Activated CD4-positive, alpha-beta T cell treated with anti-CD3 and anti-CD28 coated beads for 1 hour (primary cell): ENCODE measurements at regions not wholly inside any gene's neighbourhood (a gene's known extent, or its start where the extent isn't known, plus 50 kb on each side); places are given as distances from the start of the nearest gene placed in this dataset.
"Not testable (repeated sequence)": the region's sequence is repeated elsewhere in the genome, so short reads cannot be mapped to it uniquely, and the experiment has no call there.

Experiments used
- DNase-seq: peaks from one replicate; pipeline ENCODE4 v3.0.0-alpha.2; 2020

GRCh38 chr16:52234626-52235025, 312.3 kb downstream of the TOX3 start:
- DNase-seq, result no peak

DNA sequence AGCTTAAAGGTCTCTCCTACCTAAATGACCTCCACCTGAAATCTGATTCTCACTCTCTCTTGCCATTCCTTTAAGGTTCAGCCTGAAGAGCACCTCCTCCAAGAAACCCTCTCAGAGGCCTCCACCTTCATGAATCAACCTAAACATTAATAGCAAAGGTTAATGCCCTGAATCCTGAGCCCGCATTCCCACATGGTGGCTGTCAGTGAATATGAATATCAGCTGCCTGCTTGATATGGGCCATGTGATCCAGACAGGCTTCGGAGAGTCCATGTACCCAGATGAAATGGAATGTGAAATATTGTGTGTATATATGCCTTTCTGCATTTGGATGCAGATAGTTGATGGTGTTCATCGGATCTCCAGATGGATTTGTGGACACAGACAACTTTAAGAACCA, 317.5 kb downstream of the TOX3 start:
- no peak for DNase-seq

DNA sequence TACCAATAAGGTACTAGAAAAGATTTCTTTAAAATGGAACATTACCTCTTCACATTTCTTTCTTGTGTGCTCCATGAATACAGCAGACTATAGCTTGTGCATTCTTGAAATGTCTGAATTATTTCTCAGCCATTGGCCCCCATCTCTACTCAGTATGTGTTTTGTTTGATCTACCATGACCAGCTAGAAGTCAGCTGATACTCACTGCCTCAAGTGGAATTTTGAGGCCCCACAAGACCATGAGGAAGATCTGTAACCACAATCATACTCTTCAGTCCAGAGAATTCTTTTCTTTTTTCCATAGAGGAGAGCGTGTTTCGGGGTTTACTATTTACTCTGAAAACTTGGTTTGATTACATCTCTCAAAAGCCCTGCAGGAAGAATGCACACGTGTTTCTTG, 319.1 kb downstream of the TOX3 start:
- DNase-seq, result no peak

DNA sequence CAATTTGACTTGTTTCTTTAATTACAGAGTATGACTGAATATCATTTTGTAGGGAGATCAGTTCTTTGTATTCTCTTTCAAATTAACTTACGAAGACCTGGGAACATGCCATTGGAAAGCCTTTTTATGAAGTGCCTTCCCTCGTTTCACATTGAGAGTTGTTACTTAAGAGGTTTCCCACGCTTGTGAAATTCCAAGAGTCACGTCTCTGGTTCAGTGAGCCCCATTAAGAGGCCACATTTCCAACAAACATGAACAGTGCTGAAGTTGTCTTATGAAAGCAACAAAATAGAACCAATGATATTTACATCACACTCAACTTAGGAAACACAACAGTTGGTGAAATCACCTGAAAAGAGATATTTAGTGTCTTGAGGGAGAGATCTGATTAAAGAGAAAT, 334.1 kb downstream of the TOX3 start:
- no peak for DNase-seq

- no peak for DNase-seq
These were observed 337.7 kb downstream of the TOX3 start for GRCh38 chr16:52209227-52209626.

DNA sequence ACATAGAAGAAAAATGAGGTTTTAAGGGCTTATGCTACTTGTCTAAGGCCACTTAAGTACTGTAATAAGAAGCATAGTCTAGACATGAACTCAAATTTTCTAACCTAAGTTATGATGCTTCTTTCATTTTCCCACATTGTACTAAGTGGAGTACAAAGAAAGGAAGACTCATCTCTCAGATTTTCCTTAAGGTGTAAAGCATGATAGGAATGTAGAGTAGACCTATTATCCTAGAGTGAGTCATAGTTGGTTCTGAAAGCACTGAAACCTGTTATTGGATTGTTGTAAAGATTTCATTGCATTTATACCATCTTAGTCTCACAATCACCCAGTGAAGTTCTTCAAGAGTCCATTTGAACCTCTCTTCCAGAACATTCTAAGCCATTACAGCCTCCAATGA, 343.8 kb downstream of the TOX3 start:
- no peak for DNase-seq

GRCh38 chr16:52193441-52193840, 353.5 kb downstream of the TOX3 start:
- no peak for DNase-seq

GRCh38 chr16:52191531-52192134, 355.3 kb downstream of the TOX3 start:
- peak; percentile 10 for DNase-seq

GRCh38 chr16:52184336-52184735, 362.6 kb downstream of the TOX3 start:
- DNase-seq, result no peak

GRCh38 chr16:52182840-52183239, 364.1 kb downstream of the TOX3 start:
- no peak for DNase-seq

GRCh38 chr16:52174168-52174567, 372.8 kb downstream of the TOX3 start:
- DNase-seq, result no peak

- no peak for DNase-seq
These were observed 375.5 kb downstream of the TOX3 start for GRCh38 chr16:52171481-52171880.

- no peak for DNase-seq
These were observed 379.6 kb downstream of the TOX3 start for GRCh38 chr16:52167328-52167727.

GRCh38 chr16:52165961-52166360, 381.0 kb downstream of the TOX3 start:
- no peak for DNase-seq

DNA sequence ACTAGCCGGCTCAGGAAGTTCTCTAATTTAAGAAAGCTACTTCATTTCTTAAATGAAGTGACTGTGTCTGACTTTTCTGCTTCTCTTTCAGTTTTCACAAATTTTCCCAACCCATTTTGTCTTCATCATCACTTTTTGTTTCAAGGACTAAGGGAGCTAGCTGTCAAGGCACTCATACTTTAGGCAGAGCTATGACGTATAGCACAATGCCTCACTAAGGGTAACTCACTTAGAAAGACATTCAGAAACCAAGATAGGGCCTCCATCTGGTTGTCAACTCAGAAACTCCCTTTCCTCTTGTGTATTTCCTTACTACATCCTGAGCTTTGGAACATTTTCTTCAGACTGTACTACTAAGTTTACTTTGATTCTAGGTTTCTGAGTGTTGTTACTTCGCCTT, 397.9 kb downstream of the TOX3 start:
- no peak for DNase-seq

DNA sequence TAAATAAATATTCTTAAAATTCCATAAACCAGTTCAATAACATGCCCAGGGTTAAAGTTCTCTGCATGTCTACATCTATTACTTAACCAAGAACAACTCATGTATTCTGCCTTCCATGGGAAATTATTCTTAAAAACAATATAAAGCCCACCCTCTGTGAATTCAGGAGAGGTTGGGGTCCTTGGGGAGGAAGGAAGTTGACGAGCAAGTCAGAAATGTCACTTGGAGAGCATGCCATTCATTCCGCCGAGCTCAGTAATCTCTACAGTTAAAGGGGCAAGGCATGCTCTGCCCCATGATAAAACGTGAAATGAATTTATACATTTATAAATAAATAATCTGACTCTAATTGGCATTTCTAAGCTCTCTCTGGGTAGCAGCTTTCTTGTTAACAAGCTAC, 405.1 kb downstream of the TOX3 start:
- no peak for DNase-seq

GRCh38 chr16:52128361-52128760, 418.6 kb downstream of the TOX3 start:
- no peak for DNase-seq

- DNase-seq, result no peak
These were observed 423.1 kb downstream of the TOX3 start for GRCh38 chr16:52123842-52124241.

- no peak for DNase-seq
These were observed 423.7 kb downstream of the TOX3 start for GRCh38 chr16:52123061-52123839.

DNA sequence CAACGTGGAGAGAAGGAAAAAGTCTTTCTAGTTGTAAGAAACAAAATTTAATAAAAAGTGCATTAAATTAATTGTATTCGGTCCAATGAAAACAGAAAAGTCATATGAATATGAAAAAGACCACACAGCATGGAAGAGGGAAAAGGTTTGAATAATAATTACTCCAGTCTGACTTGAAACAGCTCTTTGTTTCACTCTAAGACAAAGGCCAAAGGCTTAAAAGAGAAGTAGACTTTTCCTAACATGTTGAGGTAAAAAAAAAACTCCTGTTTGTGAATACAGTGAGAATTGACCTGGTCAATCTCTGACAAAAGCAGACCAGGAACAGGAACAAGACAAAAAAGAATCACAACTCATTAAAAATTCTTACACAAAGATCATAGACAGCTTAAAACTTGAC, 429.8 kb downstream of the TOX3 start:
- no peak for DNase-seq

- DNase-seq, result no peak
These were observed 432.6 kb downstream of the TOX3 start for GRCh38 chr16:52114379-52114778.

- no peak for DNase-seq
These were observed 433.3 kb downstream of the TOX3 start for GRCh38 chr16:52113533-52114183.

DNA sequence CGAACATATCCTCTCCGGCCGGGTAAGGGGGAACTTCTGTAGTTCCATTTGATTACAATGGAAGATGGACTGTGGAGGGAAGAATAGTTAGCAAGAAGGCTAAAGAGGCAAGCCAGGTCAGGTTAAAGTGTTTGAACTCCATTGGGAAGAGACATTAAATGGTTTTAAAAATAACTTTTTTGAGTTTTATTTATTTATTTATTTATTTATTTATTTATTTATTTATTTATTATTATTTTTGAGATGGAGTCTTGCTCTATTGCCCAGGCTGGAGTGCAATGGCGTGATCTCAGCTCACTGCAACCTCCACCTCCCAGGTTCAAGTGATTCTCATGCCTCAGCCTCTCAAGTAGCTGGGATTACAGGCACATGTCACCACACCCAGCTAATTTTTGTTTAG, 441.9 kb downstream of the TOX3 start:
- not testable (repeated sequence) for DNase-seq

DNA sequence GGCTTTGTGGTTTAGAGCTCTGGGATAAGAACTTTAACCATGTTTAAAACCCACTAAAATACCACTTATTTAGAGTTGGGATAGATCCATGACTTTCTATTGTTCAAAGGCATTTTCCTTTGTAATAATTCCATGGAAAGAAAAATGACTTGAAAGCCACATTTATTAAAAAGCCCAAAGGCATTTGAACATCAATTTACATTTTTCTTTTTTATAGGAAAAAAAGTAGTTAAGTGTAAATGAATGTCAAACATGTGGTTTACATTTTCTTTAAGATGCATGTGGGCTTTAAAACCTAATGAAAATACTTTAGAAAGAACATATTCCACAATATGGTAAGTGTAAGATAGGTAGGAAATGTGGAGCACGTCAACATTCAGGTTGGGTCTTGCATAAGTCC, 443.2 kb downstream of the TOX3 start:
- DNase-seq, result no peak
